Astrocyte (in vitro differentiated cells and primary cell): ENCODE measurements at regions not wholly inside any gene's neighbourhood (a gene's known extent, or its start where the extent isn't known, plus 50 kb on each side); places are given as distances from the start of the nearest gene placed in this dataset.

Source experiments
- DNase-seq: peaks from one replicate; pipeline ENCODE4 v3.0.0-alpha.2; 2010; ENCODE audit warnings: low read depth
- FAIRE-seq: peaks from 2 replicates; lab custom pipeline; 2011; peaks lifted over from hg19 to GRCh38; lab: Jason Lieb, UNC
- H2AFZ ChIP-seq: 2 replicates; pipeline ENCODE4 v1.6.0; 2012; ENCODE audit warnings: low read depth, low read length, inconsistent platforms
- H3K27ac ChIP-seq: 2 replicates; pipeline ENCODE4 v1.5.1; 2011; ENCODE audit warnings: low read depth, low read length, inconsistent platforms
- H3K27me3 ChIP-seq: 2 replicates; pipeline ENCODE4 v1.6.0; 2011; ENCODE audit warnings: low read length, inconsistent platforms; ENCODE audit not compliant: insufficient read depth
- H3K36me3 ChIP-seq: 2 replicates; pipeline ENCODE4 v1.5.1; 2011; ENCODE audit warnings: low read length, inconsistent platforms; ENCODE audit not compliant: insufficient read depth
- H3K4me1 ChIP-seq: 2 replicates; pipeline ENCODE4 v1.5.1; 2011; ENCODE audit warnings: low read length, inconsistent platforms; ENCODE audit not compliant: insufficient read depth
- H3K4me2 ChIP-seq: 2 replicates; pipeline ENCODE4 v1.6.0; 2012; ENCODE audit warnings: low read length, inconsistent platforms
- H3K4me3 ChIP-seq: 2 replicates; pipeline ENCODE4 v1.5.1; 2011; ENCODE audit warnings: low read depth, mild to moderate bottlenecking, low read length, inconsistent platforms; ENCODE audit not compliant: insufficient read depth
- H3K79me2 ChIP-seq: 2 replicates; pipeline ENCODE4 v1.6.0; 2012; ENCODE audit warnings: mild to moderate bottlenecking, low read length, inconsistent platforms; ENCODE audit not compliant: insufficient read depth
- H3K9ac ChIP-seq: 2 replicates; pipeline ENCODE4 v1.6.0; 2012; ENCODE audit warnings: mild to moderate bottlenecking, low read length, inconsistent platforms
- H3K9me3 ChIP-seq: 2 replicates; pipeline ENCODE4 v1.5.1; 2012; ENCODE audit warnings: low read depth, mild to moderate bottlenecking, low read length, inconsistent platforms; ENCODE audit not compliant: insufficient read depth
- H4K20me1 ChIP-seq: 2 replicates; pipeline ENCODE4 v1.6.0; 2012; ENCODE audit warnings: low read length, inconsistent platforms; ENCODE audit not compliant: insufficient read depth
- H3K27ac Mint-ChIP-seq: one replicate; pipeline ENCODE4 v1.8.0; 2021; ENCODE audit warnings: mild to moderate bottlenecking, mixed read lengths; ENCODE audit not compliant: unreplicated experiment
- H3K27me3 Mint-ChIP-seq: one replicate; pipeline ENCODE4 v1.8.0; 2021; ENCODE audit warnings: low read depth, mixed read lengths; ENCODE audit not compliant: unreplicated experiment
- H3K36me3 Mint-ChIP-seq: one replicate; pipeline ENCODE4 v1.8.0; 2021; ENCODE audit warnings: low read depth, mixed read lengths; ENCODE audit not compliant: unreplicated experiment
- H3K4me1 Mint-ChIP-seq: one replicate; pipeline ENCODE4 v1.8.0; 2021; ENCODE audit warnings: low read depth, mixed read lengths; ENCODE audit not compliant: unreplicated experiment
- H3K4me3 Mint-ChIP-seq: one replicate; pipeline ENCODE4 v1.8.0; 2021; ENCODE audit warnings: mild to moderate bottlenecking, moderate library complexity, mixed read lengths; ENCODE audit not compliant: unreplicated experiment
- H3K9me3 Mint-ChIP-seq: one replicate; pipeline ENCODE4 v1.8.0; 2021; ENCODE audit warnings: mild to moderate bottlenecking, mixed read lengths; ENCODE audit not compliant: unreplicated experiment
- CTCF ChIP-seq: IDR thresholded peaks from 2 replicates; pipeline ENCODE4 v1.5.1; 2011; ENCODE audit warnings: low read depth, mild to moderate bottlenecking, inconsistent platforms, low read length, moderate library complexity; ENCODE audit not compliant: insufficient read depth
- EZH2 ChIP-seq: IDR thresholded peaks from 2 replicates; pipeline ENCODE4 v1.6.1; 2012; ENCODE audit warnings: mild to moderate bottlenecking, low read length, inconsistent platforms; ENCODE audit not compliant: insufficient read depth

- no peaks in the 10 kb centered on the region for H3K79me2 ChIP-seq
- H3K9me3 ChIP-seq = no peaks in the 10 kb centered on the region
- H3K27ac ChIP-seq = no peak overlapping the region
- FAIRE-seq = no peak
- TF ChIP-seq CTCF (no peak), EZH2 (no peak)
- H3K27me3 ChIP-seq = no peaks in the 10 kb centered on the region
- no peaks in the 10 kb centered on the region for H3K36me3 ChIP-seq
- H3K36me3 Mint-ChIP-seq = no peaks in the 10 kb centered on the region
- no peak overlapping the region for H3K27ac Mint-ChIP-seq
- no peaks in the 10 kb centered on the region for H3K27me3 Mint-ChIP-seq
- H3K4me1 ChIP-seq = peaks cover 3% of the 10 kb centered on the region
- H3K4me1 Mint-ChIP-seq = peaks cover 13% of the 10 kb centered on the region
- no peak overlapping the region for H3K4me2 ChIP-seq
- H3K9ac ChIP-seq = no peak overlapping the region
- no peak for DNase-seq
- no peaks in the 10 kb centered on the region for H4K20me1 ChIP-seq
- H3K4me3 Mint-ChIP-seq = no peak overlapping the region
- H3K4me3 ChIP-seq = no peak overlapping the region
- H2AFZ ChIP-seq = no peak overlapping the region
- peaks cover 2% of the 10 kb centered on the region for H3K9me3 Mint-ChIP-seq
These were observed 87.1 kb upstream of the PLEKHG7 start for GRCh38 chr12:92615703-92616102.

GRCh38 chr12:92615086-92615485, 87.7 kb upstream of the PLEKHG7 start:
- no peaks in the 10 kb centered on the region for H3K36me3 Mint-ChIP-seq
- H3K4me2 ChIP-seq = no peak overlapping the region
- no peaks in the 10 kb centered on the region for H3K27me3 ChIP-seq
- no peak overlapping the region for H3K27ac ChIP-seq
- TF ChIP-seq EZH2 (no peak), CTCF (no peak)
- no peaks in the 10 kb centered on the region for H3K9me3 ChIP-seq
- no peak overlapping the region for H3K4me3 Mint-ChIP-seq
- H4K20me1 ChIP-seq = no peaks in the 10 kb centered on the region
- H3K9me3 Mint-ChIP-seq = peaks cover 2% of the 10 kb centered on the region
- no peaks in the 10 kb centered on the region for H3K36me3 ChIP-seq
- no peaks in the 10 kb centered on the region for H3K79me2 ChIP-seq
- H3K4me1 Mint-ChIP-seq = peaks cover 10% of the 10 kb centered on the region
- no peak for DNase-seq
- H3K4me1 ChIP-seq = peaks cover under 1% of the 10 kb centered on the region
- no peak overlapping the region for H3K27ac Mint-ChIP-seq
- no peak overlapping the region for H3K4me3 ChIP-seq
- FAIRE-seq = no peak
- H2AFZ ChIP-seq = no peak overlapping the region
- H3K9ac ChIP-seq = no peak overlapping the region
- H3K27me3 Mint-ChIP-seq = no peaks in the 10 kb centered on the region

- Histone ChIP-seq H3K4me1 (no peaks in the 10 kb centered on the region), H3K9ac (no peak overlapping the region), H3K27ac (no peak overlapping the region), H4K20me1 (no peaks in the 10 kb centered on the region), H3K27me3 (no peaks in the 10 kb centered on the region), H2AFZ (no peak overlapping the region), H3K79me2 (no peaks in the 10 kb centered on the region), H3K36me3 (no peaks in the 10 kb centered on the region), H3K4me2 (no peak overlapping the region), H3K9me3 (no peaks in the 10 kb centered on the region), H3K4me3 (no peak overlapping the region)
- no peak for FAIRE-seq
- Mint-ChIP-seq H3K36me3 (no peaks in the 10 kb centered on the region), H3K27me3 (no peaks in the 10 kb centered on the region), H3K4me3 (no peak overlapping the region), H3K27ac (no peak overlapping the region), H3K9me3 (peaks cover 2% of the 10 kb centered on the region), H3K4me1 (peaks cover 6% of the 10 kb centered on the region)
- DNase-seq = no peak
- no peak for TF ChIP-seq EZH2
- TF ChIP-seq CTCF = no peak
These were observed 88.3 kb upstream of the PLEKHG7 start for GRCh38 chr12:92614502-92614901.
